NCI-H187 treated with DMSO at 0.1 percent for 48 hours (cell line): ENCODE measurements at regions not wholly inside any gene's neighbourhood (a gene's known extent, or its start where the extent isn't known, plus 50 kb on each side); places are given as distances from the start of the nearest gene placed in this dataset.

Experiments
- DNase-seq: peaks from one replicate; lab custom pipeline; 2025; lab: John Stamatoyannopoulos, UW

- DNase-seq = no peak
Observed at GRCh38 chr2:129144082-129144791, 825.6 kb upstream of the HS6ST1 start.

- DNase-seq = no peak
Observed at GRCh38 chr2:129152514-129152913, 827.0 kb upstream of the RAB6C start.

GRCh38 chr2:129160879-129161278 lies 818.6 kb upstream of the RAB6C start:
- DNase-seq = no peak

- no peak for DNase-seq
Observed at GRCh38 chr2:129164220-129164949, 815.1 kb upstream of the RAB6C start.

- no peak for DNase-seq
Observed at GRCh38 chr2:129165006-129165405, 814.5 kb upstream of the RAB6C start.

GRCh38 chr2:129167456-129167855 lies 812.0 kb upstream of the RAB6C start:
- DNase-seq = no peak

- DNase-seq = no peak
Observed at GRCh38 chr2:129170570-129170969, 808.9 kb upstream of the RAB6C start.

GRCh38 chr2:129174143-129174542 lies 805.3 kb upstream of the RAB6C start:
- no peak for DNase-seq

GRCh38 chr2:129175051-129175450 lies 804.4 kb upstream of the RAB6C start:
- DNase-seq = no peak

GRCh38 chr2:129176375-129176774 lies 803.1 kb upstream of the RAB6C start:
- no peak for DNase-seq

- no peak for DNase-seq
Observed at GRCh38 chr2:129178356-129178755, 801.1 kb upstream of the RAB6C start.

GRCh38 chr2:129179199-129179598 lies 800.3 kb upstream of the RAB6C start:
- DNase-seq = no peak

GRCh38 chr2:129180124-129180716 lies 799.2 kb upstream of the RAB6C start:
- no peak for DNase-seq

GRCh38 chr2:129181433-129181832 lies 798.0 kb upstream of the RAB6C start:
- DNase-seq = no peak

- DNase-seq = no peak
Observed at GRCh38 chr2:129181963-129182362, 797.5 kb upstream of the RAB6C start.

GRCh38 chr2:129187343-129187742 lies 792.1 kb upstream of the RAB6C start:
- no peak for DNase-seq

- no peak for DNase-seq
Observed at GRCh38 chr2:129188451-129188850, 791.0 kb upstream of the RAB6C start.

GRCh38 chr2:129189617-129190319 lies 789.7 kb upstream of the RAB6C start:
- no peak for DNase-seq

- DNase-seq = no peak
Observed at GRCh38 chr2:129190494-129190893, 789.0 kb upstream of the RAB6C start.

GRCh38 chr2:129191530-129191929 lies 787.9 kb upstream of the RAB6C start:
- no peak for DNase-seq

GRCh38 chr2:129192117-129192516 lies 787.3 kb upstream of the RAB6C start:
- no peak for DNase-seq

GRCh38 chr2:129192841-129193253 lies 786.6 kb upstream of the RAB6C start:
- no peak for DNase-seq

GRCh38 chr2:129193961-129194360 lies 785.5 kb upstream of the RAB6C start:
- DNase-seq = no peak
